Immature natural killer cell (primary cell): ENCODE measurements at regions not wholly inside any gene's neighbourhood (a gene's known extent, or its start where the extent isn't known, plus 50 kb on each side); places are given as distances from the start of the nearest gene placed in this dataset.
"Not testable (repeated sequence)": the region's sequence is repeated elsewhere in the genome, so short reads cannot be mapped to it uniquely, and the experiment has no call there.

Experiments
- DNase-seq, 3 donors: peaks; one replicate each; pipeline ENCODE4 v3.0.0; 2022; ENCODE audit warnings: mixed read lengths in 1 of 3
- H3K27ac Mint-ChIP-seq, 6 donors: one replicate each; pipeline ENCODE4 v1.8.0; 2020; ENCODE audit warnings: mixed read lengths in 6 of 6, mild to moderate bottlenecking in 5 of 6, inconsistent platforms in 4 of 6, moderate library complexity in 3 of 6
- H3K27me3 Mint-ChIP-seq, 3 donors: one replicate each; pipeline ENCODE4 v1.8.0; 2020 to 2021; ENCODE audit warnings: low read depth in 3 of 3, mild to moderate bottlenecking in 3 of 3, mixed read lengths in 3 of 3, moderate library complexity in 3 of 3, inconsistent platforms in 1 of 3
- H3K36me3 Mint-ChIP-seq, 3 donors: one replicate each; pipeline ENCODE4 v1.8.0; 2020; ENCODE audit warnings: mixed read lengths in 3 of 3, inconsistent platforms in 2 of 3, mild to moderate bottlenecking in 2 of 3
- H3K4me1 Mint-ChIP-seq, 2 donors: one replicate each; pipeline ENCODE4 v1.8.0; 2020; ENCODE audit warnings: inconsistent platforms in 2 of 2, mild to moderate bottlenecking in 2 of 2, mixed read lengths in 2 of 2, moderate library complexity in 1 of 2
- H3K4me3 Mint-ChIP-seq, 5 donors: one replicate each; pipeline ENCODE4 v1.8.0; 2020; ENCODE audit warnings: mild to moderate bottlenecking in 5 of 5, mixed read lengths in 5 of 5, inconsistent platforms in 3 of 5, moderate library complexity in 3 of 5
- H3K9me3 Mint-ChIP-seq, 6 donors: one replicate each; pipeline ENCODE4 v1.8.0; 2020; ENCODE audit warnings: mild to moderate bottlenecking in 6 of 6, mixed read lengths in 6 of 6, inconsistent platforms in 4 of 6, moderate library complexity in 3 of 6

GRCh38 chr15:31433091-31433490, 106.5 kb downstream of the KLF13 start:
- DNase-seq: no peak
- H3K27ac Mint-ChIP-seq: peak overlapping the region; percentile 97 to 100 (median 99)
- H3K4me3 Mint-ChIP-seq: peak overlapping the region in 2 of 5 donors; percentile 85 to 87
- peaks cover 2 to 23% (median 9%) of the 10 kb centered on the region in 3 donors for H3K27me3 Mint-ChIP-seq
- peaks cover 58% of the 10 kb centered on the region in 2 donors for H3K4me1 Mint-ChIP-seq
- H3K9me3 Mint-ChIP-seq: no peaks in the 10 kb centered on the region
- no peaks in the 10 kb centered on the region for H3K36me3 Mint-ChIP-seq

GRCh38 chr15:31433574-31433973, 106.9 kb downstream of the KLF13 start:
- H3K27ac Mint-ChIP-seq: peak overlapping the region; percentile 97 to 100 (median 99)
- H3K4me1 Mint-ChIP-seq: peaks cover 63% of the 10 kb centered on the region in 2 donors
- H3K27me3 Mint-ChIP-seq: peaks cover 2 to 23% (median 9%) of the 10 kb centered on the region in 3 donors
- H3K9me3 Mint-ChIP-seq: no peaks in the 10 kb centered on the region
- DNase-seq: no peak
- no peaks in the 10 kb centered on the region for H3K36me3 Mint-ChIP-seq
- H3K4me3 Mint-ChIP-seq: peak overlapping the region; percentile 85 to 90 (median 86)

GRCh38 chr15:31434275-31434587, 107.6 kb downstream of the KLF13 start:
- Mint-ChIP-seq H3K9me3 (no peaks in the 10 kb centered on the region), H3K27me3 (peaks cover 2 to 23% (median 9%) of the 10 kb centered on the region in 3 donors), H3K4me3 (peak overlapping the region; percentile 85 to 90 (median 86)), H3K27ac (peak overlapping the region; percentile 97 to 100 (median 99)), H3K4me1 (peaks cover 69 to 70% of the 10 kb centered on the region in 2 donors), H3K36me3 (no peaks in the 10 kb centered on the region)
- no peak for DNase-seq

- DNase-seq: peak; percentile 93 to 94 (median 94)
- peaks cover 2 to 23% (median 9%) of the 10 kb centered on the region in 3 donors for H3K27me3 Mint-ChIP-seq
- H3K4me3 Mint-ChIP-seq: peak overlapping the region; percentile 85 to 90 (median 86)
- no peaks in the 10 kb centered on the region for H3K36me3 Mint-ChIP-seq
- H3K4me1 Mint-ChIP-seq: peaks cover 74 to 75% of the 10 kb centered on the region in 2 donors
- H3K27ac Mint-ChIP-seq: peak overlapping the region; percentile 97 to 100 (median 99)
- no peaks in the 10 kb centered on the region for H3K9me3 Mint-ChIP-seq
Observed at GRCh38 chr15:31434588-31435260, 108.1 kb downstream of the KLF13 start.

- H3K36me3 Mint-ChIP-seq: no peaks in the 10 kb centered on the region
- H3K4me3 Mint-ChIP-seq: peak overlapping the region; percentile 85 to 90 (median 86)
Observed at GRCh38 chr15:31435261-31435911, 108.8 kb downstream of the KLF13 start.

GRCh38 chr15:31435912-31436628, 109.4 kb downstream of the KLF13 start:
- no peaks in the 10 kb centered on the region for H3K9me3 Mint-ChIP-seq
- peaks cover 2 to 20% (median 9%) of the 10 kb centered on the region in 3 donors for H3K27me3 Mint-ChIP-seq
- peak; percentile 31 to 50 (median 37) for DNase-seq
- peak overlapping the region; percentile 97 to 100 (median 99) for H3K27ac Mint-ChIP-seq
- H3K4me3 Mint-ChIP-seq: peak overlapping the region; percentile 85 to 90 (median 86)
- H3K4me1 Mint-ChIP-seq: peaks cover 77 to 88% of the 10 kb centered on the region in 2 donors
- no peaks in the 10 kb centered on the region for H3K36me3 Mint-ChIP-seq

More at GRCh38 chr15:31435261-31435911, 108.8 kb downstream of the KLF13 start:
- DNase-seq: peak; percentile 92
- H3K27me3 Mint-ChIP-seq: peaks cover 2 to 20% (median 9%) of the 10 kb centered on the region in 3 donors
- peaks cover 74 to 81% of the 10 kb centered on the region in 2 donors for H3K4me1 Mint-ChIP-seq
- peak overlapping the region; percentile 97 to 100 (median 99) for H3K27ac Mint-ChIP-seq
- no peaks in the 10 kb centered on the region for H3K9me3 Mint-ChIP-seq

- H3K9me3 Mint-ChIP-seq: no peaks in the 10 kb centered on the region
- H3K4me1 Mint-ChIP-seq: peaks cover 84 to 96% of the 10 kb centered on the region in 2 donors
- no peak for DNase-seq
- peak overlapping the region in 2 of 5 donors; percentile 8 to 58 for H3K4me3 Mint-ChIP-seq
- H3K27ac Mint-ChIP-seq: peak overlapping the region; percentile 97 to 100 (median 99)
- peaks cover 0 to 20% (median 9%) of the 10 kb centered on the region in 3 donors for H3K27me3 Mint-ChIP-seq
- no peaks in the 10 kb centered on the region for H3K36me3 Mint-ChIP-seq
Observed at GRCh38 chr15:31437686-31438085, 111.1 kb downstream of the KLF13 start.

- Mint-ChIP-seq H3K36me3 (no peaks in the 10 kb centered on the region), H3K9me3 (no peaks in the 10 kb centered on the region), H3K27me3 (peaks cover 0 to 18% (median 9%) of the 10 kb centered on the region in 3 donors), H3K27ac (peak overlapping the region; percentile 97 to 100 (median 99)), H3K4me3 (peak overlapping the region in 4 of 5 donors; percentile 14 to 58 (median 41)), H3K4me1 (peaks cover 78 to 95% of the 10 kb centered on the region in 2 donors)
- no peak for DNase-seq
Observed at GRCh38 chr15:31438601-31439265, 112.1 kb downstream of the KLF13 start.

GRCh38 chr15:31439328-31439727, 112.7 kb downstream of the KLF13 start:
- no peak for DNase-seq
- H3K4me3 Mint-ChIP-seq: peak overlapping the region; percentile 40 to 86 (median 50)

GRCh38 chr15:31440216-31440615, 113.6 kb downstream of the KLF13 start:
- H3K36me3 Mint-ChIP-seq, DNase-seq, H3K27me3 Mint-ChIP-seq, H3K9me3 Mint-ChIP-seq: not testable (repeated sequence)
- peak overlapping the region; percentile 78 to 89 (median 88) for H3K4me3 Mint-ChIP-seq
- H3K27ac Mint-ChIP-seq: peak overlapping the region; percentile 82 to 99 (median 90)
- H3K4me1 Mint-ChIP-seq: peaks cover 70 to 91% of the 10 kb centered on the region in 2 donors

More at GRCh38 chr15:31439328-31439727, 112.7 kb downstream of the KLF13 start:
- H3K4me1 Mint-ChIP-seq: peaks cover 76 to 95% of the 10 kb centered on the region in 2 donors
- H3K9me3 Mint-ChIP-seq: no peaks in the 10 kb centered on the region
- peak overlapping the region; percentile 97 to 100 (median 99) for H3K27ac Mint-ChIP-seq
- H3K27me3 Mint-ChIP-seq: peaks cover 1 to 16% (median 5%) of the 10 kb centered on the region in 3 donors
- H3K36me3 Mint-ChIP-seq: no peaks in the 10 kb centered on the region

GRCh38 chr15:31440754-31441311, 114.2 kb downstream of the KLF13 start:
- no peaks in the 10 kb centered on the region for H3K9me3 Mint-ChIP-seq
- H3K27me3 Mint-ChIP-seq: peaks cover 0 to 2% (median 1%) of the 10 kb centered on the region in 3 donors
- H3K4me3 Mint-ChIP-seq: peak overlapping the region; percentile 78 to 89 (median 88)
- peak; percentile 57 to 61 (median 60) for DNase-seq
- H3K36me3 Mint-ChIP-seq: no peaks in the 10 kb centered on the region
- peak overlapping the region; percentile 82 to 97 (median 90) for H3K27ac Mint-ChIP-seq
- peaks cover 64 to 85% of the 10 kb centered on the region in 2 donors for H3K4me1 Mint-ChIP-seq

GRCh38 chr15:31442226-31442625, 115.6 kb downstream of the KLF13 start:
- peaks cover 53 to 71% of the 10 kb centered on the region in 2 donors for H3K4me1 Mint-ChIP-seq
- H3K27me3 Mint-ChIP-seq: peaks cover 0 to 3% (median 0%) of the 10 kb centered on the region in 3 donors
- no peaks in the 10 kb centered on the region for H3K36me3 Mint-ChIP-seq
- H3K9me3 Mint-ChIP-seq: no peaks in the 10 kb centered on the region
- peak overlapping the region; percentile 37 to 90 (median 54) for H3K27ac Mint-ChIP-seq
- no peak for DNase-seq
- peak overlapping the region; percentile 62 to 86 (median 70) for H3K4me3 Mint-ChIP-seq

GRCh38 chr15:31442699-31443111, 116.1 kb downstream of the KLF13 start:
- no peak for DNase-seq
- Mint-ChIP-seq H3K27ac (peak overlapping the region; percentile 37 to 90 (median 54)), H3K36me3 (no peaks in the 10 kb centered on the region), H3K4me3 (peak overlapping the region in 4 of 5 donors; percentile 62 to 86 (median 68)), H3K27me3 (peaks cover 0 to 3% (median 2%) of the 10 kb centered on the region in 3 donors), H3K4me1 (peaks cover 49 to 67% of the 10 kb centered on the region in 2 donors), H3K9me3 (no peaks in the 10 kb centered on the region)
